HG02938 (cell line): ENCODE measurements at regions not wholly inside any gene's neighbourhood (a gene's known extent, or its start where the extent isn't known, plus 50 kb on each side); places are given as distances from the start of the nearest gene placed in this dataset.
"Not testable (repeated sequence)": the region's sequence is repeated elsewhere in the genome, so short reads cannot be mapped to it uniquely, and the experiment has no call there.

Source experiments
- ATAC-seq: cut with Tn5 transposase; IDR thresholded peaks from one replicate; pipeline ENCODE4 v1.9.1; 2021; ENCODE audit warnings: mild to moderate bottlenecking, moderate library complexity; ENCODE audit not compliant: unreplicated experiment

- ATAC-seq, result no peak
Observed at GRCh38 chr15:46088486-46089445, 453.9 kb downstream of the SQOR start.

DNA sequence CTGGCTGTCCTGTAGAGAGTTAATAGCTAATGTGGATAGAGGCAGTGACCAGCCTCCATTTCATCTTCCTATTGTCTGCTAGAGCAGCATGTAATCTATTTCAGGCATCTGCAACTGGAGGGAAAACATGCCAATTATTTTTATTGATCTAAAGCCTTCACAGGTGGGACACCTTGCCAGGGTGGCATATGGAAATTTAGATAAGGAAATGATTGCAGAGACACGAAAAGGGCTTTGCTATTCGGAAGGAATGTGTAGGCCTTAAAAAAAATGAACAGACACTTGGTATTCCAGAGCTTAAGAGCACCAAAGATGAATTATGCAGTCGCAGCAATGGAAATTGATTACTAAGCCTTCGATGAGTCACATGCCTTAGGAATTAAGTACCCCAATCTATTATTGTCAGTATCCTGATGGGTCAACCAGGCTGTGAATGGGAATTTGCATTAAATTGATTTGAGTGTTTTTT is 454.7 kb downstream of the SQOR start:
- ATAC-seq, result no peak

- no peak for ATAC-seq
Observed at GRCh38 chr15:46091860-46092450, 457.1 kb downstream of the SQOR start.

- ATAC-seq, result not testable (repeated sequence)
Observed at GRCh38 chr15:46098006-46098405, 463.2 kb downstream of the SQOR start.

- no peak for ATAC-seq
Observed at GRCh38 chr15:46110755-46111154, 475.9 kb downstream of the SQOR start.

GRCh38 chr15:46111730-46112129 is 476.9 kb downstream of the SQOR start:
- ATAC-seq, result no peak

GRCh38 chr15:46117071-46117470 is 482.2 kb downstream of the SQOR start:
- no peak for ATAC-seq

- ATAC-seq, result no peak
Observed at GRCh38 chr15:46120713-46121112, 485.9 kb downstream of the SQOR start.

- ATAC-seq, result no peak
Observed at GRCh38 chr15:46121441-46121840, 486.6 kb downstream of the SQOR start.

GRCh38 chr15:46126581-46126980 is 491.8 kb downstream of the SQOR start:
- no peak for ATAC-seq

- no peak for ATAC-seq
Observed at GRCh38 chr15:46127361-46127874, 492.6 kb downstream of the SQOR start.

DNA sequence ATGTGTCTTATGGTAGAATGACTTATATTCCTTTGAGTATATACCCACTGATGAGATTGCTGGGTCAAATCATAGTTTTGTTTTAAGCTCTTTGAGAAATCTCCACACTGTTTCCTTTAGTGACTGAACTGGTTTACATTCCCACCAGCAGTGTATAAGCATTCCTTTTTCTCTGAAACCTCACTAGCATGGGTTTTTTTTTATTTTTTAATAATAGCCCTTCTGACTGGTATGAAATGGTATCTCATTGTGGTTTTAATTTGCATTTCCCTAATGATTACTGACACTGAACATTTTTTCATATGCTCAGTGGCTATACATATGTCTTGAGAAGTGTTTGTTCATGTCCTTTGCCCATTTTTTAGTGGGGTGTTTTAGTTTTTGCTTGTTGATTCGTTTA is 494.3 kb downstream of the SQOR start:
- ATAC-seq, result no peak

- ATAC-seq, result no peak
Observed at GRCh38 chr15:46131876-46132275, 497.0 kb downstream of the SQOR start.

- ATAC-seq, result no peak
Observed at GRCh38 chr15:46137443-46137842, 502.6 kb downstream of the SQOR start.

DNA sequence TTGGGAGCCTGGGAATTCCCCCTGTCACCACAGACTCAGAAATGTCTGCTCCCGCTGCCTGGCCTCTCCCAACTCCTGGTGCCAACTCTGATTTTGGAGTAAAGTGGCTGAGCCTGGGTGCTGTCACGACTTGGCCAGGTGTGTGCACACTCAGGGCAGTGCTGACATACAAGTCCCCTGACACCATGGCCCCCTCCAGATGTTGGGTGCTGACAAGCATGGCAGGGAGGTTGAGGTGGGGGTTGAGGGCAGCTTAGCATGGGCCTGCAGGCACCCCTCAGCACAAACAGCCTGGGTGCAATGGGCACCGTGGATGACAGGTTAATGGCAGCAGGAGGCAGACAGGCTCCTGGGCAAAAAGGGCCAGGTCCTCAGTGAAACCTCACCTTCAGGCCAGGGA is 511.2 kb downstream of the SQOR start:
- ATAC-seq, result no peak

DNA sequence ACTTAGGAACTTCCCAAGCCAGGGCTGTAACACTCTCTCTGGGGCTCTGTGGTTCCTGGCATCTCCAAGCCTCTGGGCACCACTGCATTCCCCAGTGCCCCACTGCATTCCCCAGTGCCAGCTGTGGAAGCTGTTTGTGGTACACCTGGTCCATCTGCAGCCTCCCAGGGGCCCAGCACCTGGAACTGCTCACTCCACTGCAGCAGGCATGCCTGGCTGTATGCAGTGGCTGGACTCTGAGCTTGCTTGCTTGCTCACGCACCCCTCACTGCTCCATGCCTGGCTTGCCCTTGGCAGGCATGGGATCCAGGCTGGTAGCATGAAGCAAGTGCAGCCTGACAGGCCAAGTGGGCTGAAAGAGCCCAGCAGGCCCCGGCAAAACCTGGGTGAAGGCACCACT is 512.1 kb downstream of the SQOR start:
- ATAC-seq, result no peak

DNA sequence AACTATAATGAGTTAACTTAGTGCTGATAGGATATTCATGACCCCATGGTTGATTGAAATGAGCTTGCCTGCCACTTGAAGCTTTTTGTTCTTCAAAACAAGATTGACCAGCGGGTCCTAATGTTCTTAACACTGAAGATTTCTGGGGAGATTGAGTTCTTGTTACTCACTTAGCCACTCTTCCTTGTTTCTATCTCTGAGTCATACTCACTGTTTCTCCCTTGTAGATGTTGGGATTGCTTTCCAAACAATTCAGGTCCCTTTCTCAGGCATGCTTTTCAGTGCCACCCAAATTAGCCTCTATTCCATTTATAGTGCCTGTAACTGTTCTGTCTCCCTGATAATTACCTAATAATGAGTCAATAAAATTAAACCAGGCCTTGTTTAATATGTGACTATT is 517.0 kb downstream of the SQOR start:
- ATAC-seq, result no peak

DNA sequence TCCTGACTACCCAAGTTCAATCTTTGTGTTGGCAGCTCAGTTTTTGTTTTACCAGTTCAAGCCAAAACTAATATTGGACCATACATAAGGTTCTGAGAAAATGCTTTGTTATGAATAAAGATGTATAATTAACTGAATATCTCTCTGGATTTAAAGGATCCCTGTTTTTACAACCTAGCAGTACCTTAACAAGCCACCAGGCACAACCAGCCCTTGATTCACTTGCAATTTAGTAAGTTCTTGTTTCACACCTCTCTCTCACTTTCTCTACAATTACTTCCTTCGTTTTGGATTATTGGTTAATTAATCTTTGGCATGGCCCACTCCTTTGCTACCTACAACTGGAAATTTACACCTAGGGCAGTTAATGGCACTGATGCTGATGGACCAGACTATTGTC is 531.9 kb downstream of the SQOR start:
- no peak for ATAC-seq

DNA sequence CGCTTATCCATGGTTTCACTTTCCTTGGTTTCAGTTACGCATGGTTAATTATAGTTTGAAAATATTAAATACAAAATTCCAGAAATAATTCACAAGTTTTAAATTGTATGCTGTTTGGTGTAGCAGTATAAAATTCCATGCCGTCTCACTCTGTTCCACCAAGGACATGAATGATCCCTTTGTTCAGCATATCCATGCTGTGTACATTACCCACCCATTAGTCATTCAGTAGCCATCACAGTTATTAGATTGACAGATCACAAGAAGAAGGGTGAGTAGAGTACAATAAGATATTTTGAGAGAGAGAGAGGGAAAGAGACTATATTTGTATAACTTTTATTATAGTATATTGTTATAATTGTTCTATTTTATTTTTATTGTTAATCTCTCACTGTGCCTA is 535.5 kb downstream of the SQOR start:
- no peak for ATAC-seq

- ATAC-seq, result no peak
Observed at GRCh38 chr15:46174122-46174521, 539.3 kb downstream of the SQOR start.

GRCh38 chr15:46177219-46177618 is 542.4 kb downstream of the SQOR start:
- ATAC-seq, result no peak

DNA sequence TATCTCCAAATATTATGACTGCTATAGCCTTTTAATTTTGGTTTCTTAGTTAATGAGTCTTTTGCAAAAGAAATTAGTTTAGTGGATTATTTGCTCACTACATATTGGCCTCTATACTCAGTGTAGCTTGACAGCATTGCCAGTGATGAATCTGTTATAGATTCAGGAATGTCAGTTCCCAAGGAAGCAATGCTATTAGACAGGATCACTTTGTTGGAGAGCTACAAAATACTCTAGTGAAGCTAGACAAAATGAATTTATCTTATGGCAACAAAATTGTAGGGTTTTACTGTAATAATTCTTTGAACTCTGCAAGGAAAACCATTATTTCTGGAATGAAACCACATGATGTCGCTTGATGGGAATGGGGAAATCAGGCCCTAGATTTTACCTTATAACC is 543.3 kb downstream of the SQOR start:
- no peak for ATAC-seq
